SJSA1 (cell line): ENCODE measurements at regions not wholly inside any gene's neighbourhood (a gene's known extent, or its start where the extent isn't known, plus 50 kb on each side); places are given as distances from the start of the nearest gene placed in this dataset.
"Not testable (repeated sequence)": the region's sequence is repeated elsewhere in the genome, so short reads cannot be mapped to it uniquely, and the experiment has no call there.

Experiments
- DNase-seq, 2 experiments: peaks; one replicate each; pipeline ENCODE4 v3.0.0-alpha.2; 2015 to 2020; ENCODE audit warnings: low spot score in 2 of 2, low read depth in 1 of 2
- H3K27ac ChIP-seq: fragments of 250-450 bp; sonication (Bioruptor Pico); 2 replicates; pipeline ENCODE4 v1.5.1; 2020; ENCODE audit warnings: mild to moderate bottlenecking, moderate library complexity
- H3K27me3 ChIP-seq: fragments of 250-450 bp; sonication (Bioruptor Pico); replicated peaks from 2 replicates; pipeline ENCODE4 v1.5.1; 2020; ENCODE audit warnings: mild to moderate bottlenecking, moderate library complexity
- H3K36me3 ChIP-seq: fragments of 250-450 bp; sonication (Bioruptor Pico); 2 replicates; pipeline ENCODE4 v1.5.1; 2020; ENCODE audit warnings: mild to moderate bottlenecking
- H3K4me1 ChIP-seq: fragments of 250-450 bp; sonication (Bioruptor Pico); replicated peaks from 2 replicates; pipeline ENCODE4 v1.6.1; 2021; ENCODE audit warnings: mild to moderate bottlenecking
- H3K4me3 ChIP-seq: fragments of 250-450 bp; sonication (Bioruptor Pico); 2 replicates; pipeline ENCODE4 v1.5.1; 2020; ENCODE audit warnings: mild to moderate bottlenecking
- H3K9me3 ChIP-seq: fragments of 250-450 bp; sonication (Bioruptor Pico); replicated peaks from 2 replicates; pipeline ENCODE4 v1.5.1; 2020; ENCODE audit warnings: mild to moderate bottlenecking

DNA sequence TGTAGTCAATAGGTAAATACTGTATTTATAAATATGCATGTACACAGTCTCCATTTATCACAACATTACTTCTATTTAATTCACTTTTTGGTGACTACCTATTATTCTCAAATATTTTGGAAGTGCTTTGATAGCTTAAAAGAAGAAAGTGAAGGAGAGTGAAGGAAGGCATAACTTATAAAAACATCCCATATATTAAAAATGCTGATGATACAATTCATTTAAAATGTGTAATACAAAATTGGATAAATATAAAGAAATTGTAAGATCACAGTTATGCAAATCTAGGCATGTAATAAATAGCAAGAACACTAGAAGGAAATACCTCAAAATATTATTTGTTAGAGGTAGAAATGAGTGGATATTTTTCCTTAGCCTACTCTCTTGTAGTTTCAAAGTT is 111.6 kb upstream of the ADTRP start:
- H3K4me3 ChIP-seq: no peak overlapping the region
- no peak for DNase-seq
- H3K9me3 ChIP-seq: no peaks in the 10 kb centered on the region
- no peaks in the 10 kb centered on the region for H3K4me1 ChIP-seq
- no peaks in the 10 kb centered on the region for H3K36me3 ChIP-seq
- no peaks in the 10 kb centered on the region for H3K27me3 ChIP-seq
- no peak overlapping the region for H3K27ac ChIP-seq

DNA sequence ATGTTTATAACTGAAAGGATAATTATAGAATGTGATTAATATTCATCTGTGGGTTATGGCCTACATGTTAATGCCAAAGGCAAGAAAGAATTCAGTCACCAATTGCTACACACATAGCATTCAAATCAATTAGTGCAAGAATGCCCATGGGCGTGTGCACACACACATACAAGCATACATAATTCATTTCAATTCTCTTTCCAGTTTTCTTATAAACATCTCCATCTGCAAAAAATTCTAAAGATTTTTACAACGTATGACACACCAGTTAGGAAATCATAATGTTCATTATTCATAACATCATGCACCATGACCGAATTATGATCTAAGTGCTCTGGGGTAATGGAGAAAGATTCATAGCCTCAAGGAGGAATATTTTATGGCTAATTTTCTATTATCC is 111.0 kb upstream of the ADTRP start:
- no peak for DNase-seq

DNA sequence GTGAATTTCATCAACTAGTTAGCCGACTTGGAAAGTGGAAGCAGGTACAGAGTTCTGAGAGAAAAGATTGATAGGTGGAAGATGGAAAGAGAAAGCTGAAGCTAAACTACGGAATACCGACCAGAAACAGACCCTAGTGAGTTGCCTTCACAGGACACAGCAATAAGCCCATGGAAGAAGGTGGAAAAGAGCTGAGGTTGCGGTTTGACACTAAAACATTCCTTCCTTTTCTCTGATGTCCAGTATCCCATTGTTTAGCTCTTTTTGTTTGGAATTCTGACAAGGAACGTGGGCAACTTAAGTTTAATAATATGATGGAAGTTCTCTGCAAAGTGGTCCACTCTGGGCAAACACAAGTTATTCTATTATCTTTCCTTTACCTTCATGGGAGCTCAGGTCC is 110.1 kb upstream of the ADTRP start:
- no peaks in the 10 kb centered on the region for H3K4me1 ChIP-seq
- H3K36me3 ChIP-seq: no peaks in the 10 kb centered on the region
- no peaks in the 10 kb centered on the region for H3K9me3 ChIP-seq
- no peak overlapping the region for H3K27ac ChIP-seq
- no peaks in the 10 kb centered on the region for H3K27me3 ChIP-seq
- no peak overlapping the region for H3K4me3 ChIP-seq
- DNase-seq: no peak

More for the DNA sequence above, 111.0 kb upstream of the ADTRP start:
- no peaks in the 10 kb centered on the region for H3K9me3 ChIP-seq
- H3K27me3 ChIP-seq: no peaks in the 10 kb centered on the region
- no peaks in the 10 kb centered on the region for H3K36me3 ChIP-seq
- H3K4me1 ChIP-seq: no peaks in the 10 kb centered on the region
- no peak overlapping the region for H3K27ac ChIP-seq
- H3K4me3 ChIP-seq: no peak overlapping the region

DNA sequence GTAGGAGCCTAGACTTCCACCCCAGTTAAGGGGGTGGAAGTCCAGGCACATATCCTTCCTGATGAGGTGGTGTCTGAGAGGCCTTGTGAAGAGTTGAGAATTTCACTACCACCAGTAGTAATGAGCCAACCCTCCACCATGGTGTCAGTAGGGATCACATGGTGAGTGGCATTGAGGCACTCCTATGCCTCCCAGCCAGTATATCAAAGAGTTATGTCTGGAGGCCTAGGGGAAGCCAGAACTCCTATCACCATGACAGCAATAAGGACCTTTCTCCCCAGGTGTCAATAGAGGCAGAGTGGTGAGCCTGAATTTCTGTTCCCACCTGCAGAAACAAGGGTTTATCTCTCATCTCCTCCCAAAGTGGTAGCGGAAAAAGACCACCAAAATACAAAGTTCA is 106.6 kb upstream of the ADTRP start:
- H3K27ac ChIP-seq: no peak overlapping the region
- no peak overlapping the region for H3K4me3 ChIP-seq
- no peak for DNase-seq
- no peaks in the 10 kb centered on the region for H3K4me1 ChIP-seq
- H3K9me3 ChIP-seq: 0 out of 2 replicates have a peak, but pooled peaks cover 2% of the 10 kb centered on the region
- H3K27me3 ChIP-seq: no peaks in the 10 kb centered on the region
- H3K36me3 ChIP-seq: no peaks in the 10 kb centered on the region

DNA sequence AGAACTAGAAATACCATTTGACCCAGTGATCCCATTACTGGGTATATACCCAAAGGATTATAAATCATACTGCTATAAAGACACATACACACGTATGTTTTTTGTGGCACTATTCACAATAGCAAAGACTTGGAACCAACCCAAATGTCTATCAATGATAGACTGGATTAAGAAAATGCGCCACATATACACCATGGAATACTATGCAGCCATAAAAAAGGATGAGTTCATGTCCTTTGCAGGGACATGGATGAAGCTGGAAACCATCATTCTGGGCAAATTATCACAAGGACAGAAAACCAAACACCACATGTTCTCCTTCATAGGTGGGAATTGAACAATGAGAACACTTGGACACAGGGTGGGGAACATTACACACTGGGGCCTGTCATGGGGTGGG is 104.9 kb upstream of the ADTRP start:
- H3K9me3 ChIP-seq, DNase-seq, H3K36me3 ChIP-seq, H3K27ac ChIP-seq, H3K27me3 ChIP-seq, H3K4me3 ChIP-seq, H3K4me1 ChIP-seq: not testable (repeated sequence)

DNA sequence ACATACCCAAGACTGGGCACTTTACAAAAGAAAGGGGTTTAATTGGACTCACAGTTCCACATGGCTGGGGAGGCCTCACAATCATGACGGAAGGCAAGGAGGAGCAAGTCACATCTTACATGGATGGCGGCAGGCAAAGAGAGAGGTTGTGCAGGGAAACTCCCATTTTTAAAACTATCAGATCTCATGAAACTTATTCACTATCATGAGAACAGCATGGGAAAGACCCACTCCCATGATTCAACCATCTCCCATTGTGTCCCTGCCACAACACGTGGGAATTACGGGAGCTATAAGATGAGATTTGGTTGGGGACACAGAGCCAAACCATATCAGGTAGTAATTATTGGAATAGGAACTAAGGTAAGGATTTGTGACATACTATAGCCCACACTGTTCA is 101.6 kb upstream of the ADTRP start:
- not testable (repeated sequence) for H3K27me3 ChIP-seq, H3K36me3 ChIP-seq, H3K4me1 ChIP-seq, H3K27ac ChIP-seq, H3K9me3 ChIP-seq, DNase-seq, H3K4me3 ChIP-seq

DNA sequence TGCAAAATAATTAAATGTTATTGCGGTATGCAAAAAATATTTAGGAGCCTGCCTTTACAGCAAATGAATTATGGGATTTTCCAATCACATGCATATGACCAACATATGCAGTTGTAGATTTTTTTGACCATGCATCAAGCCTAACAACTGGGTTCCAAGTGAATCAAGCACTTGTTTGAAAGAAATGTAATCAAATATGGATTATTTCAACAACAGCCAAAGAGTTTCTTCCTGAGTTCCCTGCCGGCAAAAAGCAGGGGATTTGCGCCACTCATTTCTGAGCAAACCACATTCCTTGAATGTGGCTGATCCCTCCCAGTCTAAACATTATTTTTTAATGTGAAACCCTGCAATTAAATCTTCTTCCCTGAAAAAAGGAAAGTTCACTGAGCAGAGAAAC is 100.1 kb upstream of the ADTRP start:
- no peak overlapping the region for H3K4me3 ChIP-seq
- no peaks in the 10 kb centered on the region for H3K4me1 ChIP-seq
- no peaks in the 10 kb centered on the region for H3K36me3 ChIP-seq
- no peaks in the 10 kb centered on the region for H3K27me3 ChIP-seq
- H3K9me3 ChIP-seq: peaks cover 2% of the 10 kb centered on the region; the same call in 1 of the 2 replicates
- no peak overlapping the region for H3K27ac ChIP-seq
- DNase-seq: no peak

DNA sequence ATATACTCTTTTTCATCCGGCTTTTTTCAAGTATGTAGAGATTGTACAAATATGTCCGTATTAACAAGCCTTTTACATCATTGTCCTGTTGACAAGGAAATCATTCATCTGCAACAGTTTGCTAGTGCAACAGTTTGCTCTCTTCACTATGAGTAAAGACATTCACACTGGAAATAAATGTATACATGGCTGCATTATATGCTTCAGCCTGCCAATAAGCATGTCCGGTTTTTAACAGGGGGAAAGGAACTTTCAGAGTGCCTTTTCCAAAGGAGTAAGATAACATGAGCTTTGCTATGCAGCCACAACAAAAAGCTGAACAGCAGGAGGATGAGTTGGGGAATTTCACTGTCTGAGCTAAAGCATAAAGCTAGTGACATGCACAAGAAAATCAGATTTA is 99.4 kb upstream of the ADTRP start:
- Histone ChIP-seq H3K9me3 (peaks cover 2% of the 10 kb centered on the region; the same call in 1 of the 2 replicates), H3K4me1 (no peaks in the 10 kb centered on the region), H3K27ac (no peak overlapping the region), H3K36me3 (no peaks in the 10 kb centered on the region), H3K27me3 (no peaks in the 10 kb centered on the region), H3K4me3 (no peak overlapping the region)
- no peak for DNase-seq

DNA sequence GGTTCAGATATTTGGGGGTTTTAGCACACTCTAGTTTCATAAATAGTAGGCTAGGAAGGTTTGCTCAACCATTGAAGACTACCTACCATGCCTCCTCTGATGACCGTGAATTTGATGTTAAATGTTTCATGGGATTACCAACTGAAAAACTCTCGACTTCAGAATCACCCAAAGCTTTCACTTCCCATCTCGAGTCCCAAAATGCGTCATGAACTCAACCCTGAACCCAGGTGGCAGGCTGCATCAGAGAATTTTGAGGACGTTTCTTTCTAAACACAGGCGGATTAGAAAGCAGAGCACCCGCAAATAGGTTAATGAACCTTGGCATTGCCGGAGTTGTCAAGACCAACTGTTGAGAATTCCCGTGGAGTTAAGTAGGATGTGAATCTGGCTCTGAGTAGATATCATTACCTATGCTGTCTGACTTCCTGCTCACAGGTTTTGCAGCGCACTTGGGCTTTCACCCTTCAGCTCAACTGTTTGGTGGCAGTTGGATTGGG is 98.4 kb upstream of the ADTRP start:
- Histone ChIP-seq H3K27ac (no peak overlapping the region), H3K9me3 (peaks cover 2% of the 10 kb centered on the region; the same call in 1 of the 2 replicates), H3K36me3 (no peaks in the 10 kb centered on the region), H3K4me1 (no peaks in the 10 kb centered on the region), H3K4me3 (no peak overlapping the region), H3K27me3 (no peaks in the 10 kb centered on the region)
- no peak for DNase-seq

DNA sequence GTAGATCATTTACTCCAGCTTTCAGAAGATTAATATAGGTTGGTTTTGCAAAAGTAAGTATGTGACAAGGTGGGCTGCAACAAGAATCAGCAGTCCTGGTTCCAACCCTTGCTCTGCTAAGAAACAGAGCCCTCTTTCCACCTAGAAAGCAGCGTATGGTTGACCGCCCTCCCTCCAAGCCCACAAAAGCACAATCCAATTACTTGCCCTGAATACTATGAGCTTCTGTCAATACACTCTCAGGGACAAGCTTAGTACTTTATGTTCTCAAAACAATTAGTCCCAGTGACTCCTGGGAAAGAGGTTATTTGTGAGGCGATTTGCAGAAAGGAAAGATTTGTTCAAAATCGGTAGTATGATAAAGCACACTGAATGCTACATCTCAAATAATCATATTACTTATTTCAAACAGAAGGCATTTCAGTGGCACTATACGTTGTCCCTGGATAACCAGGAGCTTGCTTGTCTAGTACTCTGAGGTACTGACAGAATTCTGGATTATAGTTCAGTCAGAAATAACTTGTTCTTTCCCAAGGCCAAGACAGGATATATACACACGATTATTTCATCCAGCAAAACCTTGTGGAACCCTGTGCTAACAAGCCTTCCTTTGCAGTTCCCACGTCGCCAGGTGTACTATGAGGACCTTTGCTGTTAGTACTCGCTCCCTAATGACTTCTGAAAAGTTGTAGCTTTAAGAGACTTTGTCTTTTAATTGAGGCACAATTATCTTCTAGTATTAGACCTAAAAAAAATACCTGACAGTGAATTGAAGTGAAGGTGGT is 96.9 kb upstream of the ADTRP start:
- Histone ChIP-seq H3K27me3 (no peaks in the 10 kb centered on the region), H3K4me1 (no peaks in the 10 kb centered on the region), H3K9me3 (no peaks in the 10 kb centered on the region; the same call in 1 of the 2 replicates), H3K36me3 (no peaks in the 10 kb centered on the region), H3K27ac (no peak overlapping the region), H3K4me3 (no peak overlapping the region)
- no peak for DNase-seq

DNA sequence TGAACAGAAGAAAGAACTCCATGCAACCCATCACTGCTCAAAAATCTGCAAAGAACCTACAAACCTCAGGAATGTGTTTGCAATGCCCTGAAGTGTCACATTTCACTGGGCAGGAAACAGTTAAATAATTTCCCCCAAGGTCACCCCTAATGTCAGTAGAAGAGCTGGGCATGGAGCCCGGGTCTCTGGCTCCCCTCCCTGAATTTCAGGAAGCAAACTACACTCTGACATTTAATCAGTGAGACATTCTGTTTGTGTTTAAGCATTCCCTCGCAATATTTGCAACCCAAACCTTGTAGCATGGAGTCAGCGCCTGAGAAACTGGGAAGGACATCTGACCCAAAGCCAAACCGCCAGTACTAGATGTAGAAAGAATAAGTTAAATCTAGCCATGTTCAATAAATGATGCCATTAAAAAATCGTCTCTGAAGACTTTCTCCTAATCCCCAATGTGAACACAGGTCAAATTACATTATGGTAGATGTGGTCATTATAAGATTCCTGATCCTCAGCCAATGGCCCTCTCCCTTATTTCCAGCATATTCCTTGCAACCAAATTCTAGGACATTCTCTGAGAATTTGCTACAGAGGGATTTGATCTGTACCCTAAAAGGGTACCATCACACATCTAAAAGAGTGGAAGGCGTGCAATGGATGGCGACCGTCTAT is 91.2 kb upstream of the ADTRP start:
- no peak for DNase-seq

DNA sequence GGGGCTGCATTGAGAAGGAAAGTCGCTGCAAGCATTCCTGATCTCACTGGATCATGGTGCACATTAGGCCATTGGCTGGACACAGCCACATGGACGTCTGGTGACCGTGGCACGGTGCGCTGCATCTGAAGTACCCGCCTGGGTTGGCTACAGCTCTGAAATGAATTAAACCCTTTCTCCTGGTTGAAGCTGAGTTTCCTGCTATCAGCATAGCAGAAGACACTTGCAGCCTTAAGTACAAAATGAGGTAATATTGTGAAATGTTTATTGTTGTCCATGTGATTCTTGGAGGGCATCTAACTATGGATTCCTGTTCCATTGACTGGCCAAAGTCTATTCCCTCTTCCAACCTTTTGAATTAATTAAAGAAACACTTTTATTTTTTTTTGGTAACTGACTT is 89.8 kb upstream of the ADTRP start:
- Histone ChIP-seq H3K4me1 (no peaks in the 10 kb centered on the region; the same call in 1 of the 2 replicates), H3K4me3 (no peak overlapping the region), H3K9me3 (no peaks in the 10 kb centered on the region), H3K36me3 (no peaks in the 10 kb centered on the region), H3K27ac (no peak overlapping the region), H3K27me3 (no peaks in the 10 kb centered on the region)
- no peak for DNase-seq

More for the DNA sequence above, 91.2 kb upstream of the ADTRP start:
- no peak overlapping the region for H3K27ac ChIP-seq
- H3K4me1 ChIP-seq: no peaks in the 10 kb centered on the region; the same call in 1 of the 2 replicates
- no peaks in the 10 kb centered on the region for H3K36me3 ChIP-seq
- no peaks in the 10 kb centered on the region for H3K27me3 ChIP-seq
- no peak overlapping the region for H3K4me3 ChIP-seq
- no peaks in the 10 kb centered on the region for H3K9me3 ChIP-seq

DNA sequence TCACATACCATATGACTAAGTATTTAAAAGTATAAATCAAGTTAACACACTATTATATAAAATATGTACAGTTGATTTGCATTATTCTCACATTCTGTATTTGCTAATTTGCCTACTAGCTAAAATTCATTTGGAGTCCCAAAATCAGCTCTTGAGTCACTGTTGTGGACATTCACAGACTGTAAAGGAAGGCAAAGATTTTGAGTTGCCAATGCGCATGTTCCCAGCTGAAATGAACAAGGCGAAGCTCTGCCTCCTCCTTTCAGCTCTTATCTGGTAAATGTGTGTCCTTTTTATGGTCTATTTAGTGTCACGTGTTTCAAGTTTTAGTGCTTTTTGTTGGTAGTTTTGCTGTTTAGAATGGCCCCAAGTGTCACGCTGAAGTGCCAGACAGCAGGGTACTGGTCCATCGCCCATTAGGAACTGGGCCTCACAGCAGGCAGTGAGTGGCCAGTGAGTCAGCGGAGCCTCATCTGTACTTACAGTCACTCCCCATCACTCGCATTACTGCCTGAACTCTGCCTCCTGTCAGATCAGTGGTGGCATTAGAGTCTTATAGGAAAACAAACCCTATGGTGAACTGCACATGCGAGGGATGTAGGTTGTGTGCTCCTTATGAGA is 87.2 kb upstream of the ADTRP start:
- DNase-seq: no peak
- H3K27me3 ChIP-seq: no peaks in the 10 kb centered on the region
- no peak overlapping the region for H3K27ac ChIP-seq
- H3K4me1 ChIP-seq: no peaks in the 10 kb centered on the region; the same call in 1 of the 2 replicates
- H3K9me3 ChIP-seq: no peaks in the 10 kb centered on the region
- H3K36me3 ChIP-seq: no peaks in the 10 kb centered on the region
- no peak overlapping the region for H3K4me3 ChIP-seq

DNA sequence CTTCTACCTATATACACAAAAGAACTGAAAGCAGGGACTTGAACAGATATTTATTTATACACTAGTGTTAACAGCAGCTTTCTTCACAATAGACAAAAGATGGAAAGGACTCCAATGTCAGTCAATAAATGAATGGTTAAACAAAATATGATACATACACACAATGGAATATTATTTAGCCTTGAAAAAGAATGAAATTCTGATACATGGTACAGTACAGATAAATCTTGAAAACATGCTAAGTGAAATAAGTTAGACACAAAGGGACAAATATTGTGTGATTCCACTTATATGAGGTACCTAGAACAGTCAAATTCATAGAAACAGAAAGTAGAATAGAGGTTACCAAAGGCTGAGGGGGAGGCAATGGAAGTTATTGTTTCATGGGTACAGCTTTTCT is 79.8 kb upstream of the ADTRP start:
- Histone ChIP-seq H3K4me3 (no peak overlapping the region), H3K9me3 (no peaks in the 10 kb centered on the region), H3K36me3 (no peaks in the 10 kb centered on the region), H3K4me1 (peaks cover 17% of the 10 kb centered on the region), H3K27me3 (no peaks in the 10 kb centered on the region), H3K27ac (no peak overlapping the region)
- DNase-seq: no peak
